Smooth muscle cell (in vitro differentiated cells): ENCODE measurements at regions not wholly inside any gene's neighbourhood (a gene's known extent, or its start where the extent isn't known, plus 50 kb on each side); places are given as distances from the start of the nearest gene placed in this dataset.

ENCODE experiments used
- DNase-seq: peaks from one replicate; lab custom pipeline; 2025; ENCODE audit not compliant: unreplicated experiment; lab: John Stamatoyannopoulos, UW
- H2AFZ ChIP-seq: fragments of 200-600 bp; sonication (generic); 2 replicates; pipeline ENCODE4 v1.6.0; 2016; ENCODE audit warnings: antibody characterized with exemption, low read depth, mild to moderate bottlenecking
- H3F3A ChIP-seq: fragments of 200-600 bp; sonication (generic); 2 replicates; pipeline ENCODE4 v1.6.0; 2017; ENCODE audit warnings: antibody characterized with exemption, low read depth
- H3K27ac ChIP-seq: fragments of 200-600 bp; sonication (generic); 2 replicates; pipeline ENCODE4 v1.5.1; 2016; ENCODE audit warnings: low read depth, mild to moderate bottlenecking
- H3K27me3 ChIP-seq: fragments of 200-600 bp; sonication (generic); 2 replicates; pipeline ENCODE4 v1.6.1; 2016; ENCODE audit warnings: low read depth, mild to moderate bottlenecking
- H3K36me3 ChIP-seq: fragments of 200-600 bp; sonication (generic); 2 replicates; pipeline ENCODE4 v1.5.1; 2016; ENCODE audit warnings: low read depth
- H3K4me1 ChIP-seq: fragments of 200-600 bp; sonication (generic); 2 replicates; pipeline ENCODE4 v1.5.1; 2016; ENCODE audit warnings: low read depth
- H3K4me2 ChIP-seq: fragments of 200-600 bp; sonication (generic); 2 replicates; pipeline ENCODE4 v1.6.0; 2016; ENCODE audit warnings: mild to moderate bottlenecking
- H3K4me3 ChIP-seq: fragments of 200-600 bp; sonication (generic); 2 replicates; pipeline ENCODE4 v1.5.1; 2016; ENCODE audit warnings: mild to moderate bottlenecking
- H3K79me2 ChIP-seq: fragments of 200-600 bp; sonication (generic); 2 replicates; pipeline ENCODE4 v1.6.0; 2016; ENCODE audit warnings: low read depth, mild to moderate bottlenecking
- H3K9ac ChIP-seq: fragments of 200-600 bp; sonication (generic); 2 replicates; pipeline ENCODE4 v1.6.0; 2016; ENCODE audit warnings: low read depth
- H3K9me3 ChIP-seq: fragments of 200-600 bp; sonication (generic); replicated peaks from 2 replicates; pipeline ENCODE4 v1.5.1; 2016; ENCODE audit warnings: low read depth
- H4K20me1 ChIP-seq: fragments of 200-600 bp; sonication (generic); 2 replicates; pipeline ENCODE4 v1.6.0; 2016; ENCODE audit warnings: low read depth
- CTCF ChIP-seq: fragments of 200-600 bp; sonication (generic); IDR thresholded peaks from 2 replicates; pipeline ENCODE4 v1.5.1; 2017; ENCODE audit warnings: borderline replicate concordance, mild to moderate bottlenecking, antibody characterized with exemption; ENCODE audit not compliant: insufficient read depth, poor library complexity, severe bottlenecking
- WGBS: methylation state at CpG from one replicate; pipeline ENCODE4 v1.1.7; 2016; ENCODE audit warnings: low lambda C conversion rate; 5-methylcytosine and 5-hydroxymethylcytosine counted together

GRCh38 chr7:124257638-124258308, 224.9 kb upstream of the TMEM229A start:
- 52% methylated on average over 5 of the region's 5 CpGs for WGBS
- Histone ChIP-seq H3K27me3 (no peaks in the 10 kb centered on the region), H3K9me3 (no peaks in the 10 kb centered on the region), H4K20me1 (no peaks in the 10 kb centered on the region), H3K4me3 (no peak overlapping the region), H3K27ac (peak overlapping the region; percentile 48), H3K4me1 (peaks cover 6% of the 10 kb centered on the region), H3K4me2 (no peak overlapping the region), H3K79me2 (no peaks in the 10 kb centered on the region), H2AFZ (peak overlapping the region; percentile 47), H3F3A (no peaks in the 10 kb centered on the region), H3K9ac (no peak overlapping the region), H3K36me3 (no peaks in the 10 kb centered on the region)
- TF ChIP-seq CTCF, result no peak
- DNase-seq, result no peak

- Histone ChIP-seq H3K27ac (no peak overlapping the region), H3K9ac (no peak overlapping the region), H3K36me3 (no peaks in the 10 kb centered on the region), H3K27me3 (no peaks in the 10 kb centered on the region), H4K20me1 (no peaks in the 10 kb centered on the region), H3K4me3 (no peak overlapping the region), H3F3A (no peaks in the 10 kb centered on the region), H2AFZ (no peak overlapping the region), H3K9me3 (no peaks in the 10 kb centered on the region), H3K79me2 (no peaks in the 10 kb centered on the region), H3K4me1 (no peaks in the 10 kb centered on the region), H3K4me2 (no peak overlapping the region)
- TF ChIP-seq CTCF, result no peak
- WGBS, result 80% methylated on average over 4 of the region's 4 CpGs
- DNase-seq, result no peak
These were observed 222.3 kb upstream of the TMEM229A start for GRCh38 chr7:124255041-124255655.

- no peak overlapping the region for H3K27ac ChIP-seq
- no peak overlapping the region for H3K4me3 ChIP-seq
- no peaks in the 10 kb centered on the region for H3F3A ChIP-seq
- no peak overlapping the region for H3K9ac ChIP-seq
- H4K20me1 ChIP-seq, result no peaks in the 10 kb centered on the region
- H3K79me2 ChIP-seq, result no peaks in the 10 kb centered on the region
- no peak for DNase-seq
- no peak overlapping the region for H2AFZ ChIP-seq
- TF ChIP-seq CTCF, result no peak
- H3K27me3 ChIP-seq, result no peaks in the 10 kb centered on the region
- H3K4me2 ChIP-seq, result no peak overlapping the region
- H3K36me3 ChIP-seq, result no peaks in the 10 kb centered on the region
- H3K9me3 ChIP-seq, result no peaks in the 10 kb centered on the region
- no peaks in the 10 kb centered on the region for H3K4me1 ChIP-seq
These were observed 221.5 kb upstream of the TMEM229A start for GRCh38 chr7:124254396-124254795.

GRCh38 chr7:124251636-124252035, 218.8 kb upstream of the TMEM229A start:
- Histone ChIP-seq H3K9me3 (no peaks in the 10 kb centered on the region), H3F3A (no peaks in the 10 kb centered on the region), H3K9ac (no peak overlapping the region), H4K20me1 (no peaks in the 10 kb centered on the region), H3K36me3 (no peaks in the 10 kb centered on the region), H3K27me3 (no peaks in the 10 kb centered on the region), H3K4me3 (no peak overlapping the region), H3K27ac (no peak overlapping the region), H3K4me1 (no peaks in the 10 kb centered on the region), H3K4me2 (no peak overlapping the region), H3K79me2 (no peaks in the 10 kb centered on the region), H2AFZ (no peak overlapping the region)
- no peak for DNase-seq
- no peak for TF ChIP-seq CTCF
